COLO668 (cell line): ENCODE measurements at regions not wholly inside any gene's neighbourhood (a gene's known extent, or its start where the extent isn't known, plus 50 kb on each side); places are given as distances from the start of the nearest gene placed in this dataset.

Source experiments
- DNase-seq: peaks from one replicate; lab custom pipeline; 2025; ENCODE audit not compliant: unreplicated experiment; lab: John Stamatoyannopoulos, UW

DNA sequence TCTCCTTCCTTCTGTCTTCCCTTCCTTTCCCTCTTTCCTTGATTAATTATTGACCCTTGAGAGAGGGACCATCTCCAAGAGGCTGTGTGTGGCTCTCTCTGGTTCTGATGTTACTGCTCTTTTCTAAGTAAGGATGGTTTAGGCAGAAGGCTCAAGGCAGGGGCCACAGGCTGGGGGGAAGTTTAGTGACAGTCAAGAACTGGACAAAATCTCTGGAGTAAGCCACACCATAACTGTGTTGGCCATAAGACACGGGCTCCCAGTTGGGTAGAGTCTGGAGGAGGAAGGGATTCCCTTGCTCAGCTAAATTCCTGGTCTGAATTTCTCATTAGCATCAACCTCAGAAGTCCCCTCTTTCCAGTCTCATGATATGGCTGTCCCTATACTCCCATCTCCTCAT is 74.7 kb downstream of the BUD13 start:
- no peak for DNase-seq

DNA sequence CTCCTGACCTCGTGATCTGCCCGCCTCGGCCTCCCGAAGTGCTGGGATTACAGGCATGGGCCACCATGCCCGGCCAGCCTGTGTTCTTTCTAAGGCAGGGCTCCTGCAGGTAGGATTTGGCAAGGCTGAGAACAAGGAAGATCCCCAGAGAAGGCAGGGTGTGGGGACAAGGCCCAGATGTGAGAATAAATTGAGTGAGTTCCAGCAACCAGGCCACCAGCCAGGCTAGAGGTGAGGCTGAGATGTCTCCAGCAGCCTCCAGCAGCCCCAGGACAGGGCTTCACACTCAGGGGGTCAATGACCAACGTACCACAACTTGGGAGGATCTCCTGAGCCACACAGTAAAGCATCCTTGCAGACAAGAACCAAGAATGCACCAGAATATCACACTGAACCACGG is 75.1 kb downstream of the BUD13 start:
- DNase-seq: no peak

DNA sequence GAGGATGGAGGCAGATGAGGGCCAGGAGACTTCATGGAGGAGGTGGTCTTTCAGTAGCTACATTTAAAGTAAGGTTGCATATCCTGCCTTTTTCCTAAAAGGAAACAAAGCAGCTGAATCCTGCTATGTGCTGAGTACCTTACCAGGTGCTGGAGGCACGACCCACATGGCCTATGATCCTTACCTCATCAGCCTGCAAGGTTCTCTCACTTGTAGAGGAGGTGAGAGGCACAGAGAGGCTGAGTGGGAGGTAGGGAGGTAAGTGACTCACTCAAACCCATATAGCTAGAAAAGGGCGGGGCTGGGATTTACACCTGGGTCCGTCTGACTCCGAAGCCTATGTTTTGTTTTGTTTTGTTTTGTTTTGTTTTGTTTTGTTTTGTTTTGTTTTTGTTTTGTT is 75.8 kb downstream of the BUD13 start:
- DNase-seq: peak; percentile 17

DNA sequence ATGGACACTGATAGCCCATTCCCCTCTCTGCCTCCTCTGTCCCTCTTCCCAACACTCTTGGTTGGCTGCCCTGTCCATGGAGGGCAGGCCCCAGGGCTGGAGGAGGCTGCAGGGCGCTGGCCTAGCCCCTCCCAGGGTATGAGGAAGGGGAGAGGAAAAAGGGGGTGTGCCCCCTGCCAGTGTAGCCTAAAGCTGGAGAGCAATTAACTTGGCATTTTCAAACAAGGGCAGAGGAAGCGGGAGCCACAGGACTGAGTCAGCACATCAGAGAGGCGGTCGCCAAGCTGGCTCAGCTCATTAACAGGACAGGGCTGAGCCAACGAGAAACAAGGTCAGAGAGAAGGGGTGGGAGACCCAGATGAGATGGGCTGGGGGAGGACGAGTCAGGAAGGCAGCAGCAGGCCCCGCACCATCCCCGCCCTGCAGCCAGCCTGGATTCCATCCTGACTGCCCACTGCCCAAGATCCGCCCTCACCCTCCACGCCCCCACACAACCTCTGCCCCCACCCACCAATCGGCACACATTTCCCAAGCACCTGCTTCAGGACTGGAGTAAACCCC is 76.3 kb downstream of the BUD13 start:
- DNase-seq: no peak

DNA sequence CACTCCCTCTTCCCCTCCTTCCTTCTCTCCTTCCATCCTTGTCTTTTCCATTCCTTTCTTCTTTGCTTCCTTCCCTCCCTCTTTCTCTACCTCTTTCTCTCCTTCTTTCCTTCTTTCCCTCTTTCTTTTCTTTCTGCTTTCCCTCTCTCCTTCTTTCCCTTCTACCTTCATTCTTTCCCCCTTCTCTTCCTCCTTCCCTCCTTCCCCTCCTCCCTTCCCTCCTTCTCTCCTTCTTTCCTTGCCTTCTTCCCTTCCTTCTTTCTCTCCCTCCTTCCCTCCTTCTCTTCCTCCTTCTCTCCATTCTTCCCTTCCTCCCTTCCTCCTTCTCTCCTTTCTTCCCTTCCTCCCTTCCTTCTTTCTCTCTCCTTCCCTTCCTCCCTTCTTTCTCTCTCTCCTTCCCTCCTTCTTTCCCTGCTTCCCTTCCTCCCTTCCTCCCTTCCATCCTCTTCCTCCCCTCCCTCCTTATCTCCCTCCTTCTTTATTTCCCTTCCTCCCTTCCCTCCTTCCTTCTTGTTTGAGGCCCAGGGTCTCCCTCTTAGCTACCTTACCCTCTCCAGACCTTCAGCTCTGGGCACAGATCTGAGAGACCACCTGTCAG is 77.0 kb downstream of the BUD13 start:
- no peak for DNase-seq

DNA sequence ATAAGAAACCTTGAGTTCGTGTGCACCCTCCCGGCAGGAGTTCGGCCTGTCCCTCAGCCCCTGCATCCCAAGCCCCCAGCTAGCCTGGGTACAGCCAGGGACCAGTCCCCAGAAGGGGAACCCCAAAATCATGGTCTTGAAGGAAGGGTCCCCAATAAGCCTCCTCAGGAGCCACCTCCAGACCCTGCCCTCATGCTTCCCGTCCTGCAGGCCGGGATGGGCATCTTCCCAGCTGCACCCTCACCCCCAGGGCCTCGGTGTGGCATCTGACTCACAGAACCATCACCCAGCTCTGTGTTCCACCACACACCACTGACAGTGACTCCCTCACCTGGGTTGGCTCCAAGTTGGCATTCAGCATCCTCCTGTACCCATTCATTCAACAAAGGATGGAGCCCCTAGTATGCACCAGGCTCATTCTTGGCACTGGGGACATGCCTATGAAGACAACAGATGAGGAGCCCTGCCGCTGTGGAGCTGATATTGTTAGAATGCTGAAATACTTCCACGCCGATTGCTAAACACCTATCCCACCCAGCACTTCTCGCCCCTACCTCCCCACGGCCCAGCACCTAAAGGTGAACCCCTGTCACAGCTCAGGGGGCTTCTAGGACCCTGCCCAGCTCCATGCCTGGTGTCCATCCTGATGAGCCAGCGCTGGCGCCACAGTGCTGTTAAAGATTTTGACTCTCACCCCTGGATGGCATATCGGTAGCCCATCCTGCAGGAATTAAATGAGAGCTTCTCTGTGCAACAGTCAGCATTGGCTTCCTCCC is 77.8 kb downstream of the BUD13 start:
- DNase-seq: no peak

DNA sequence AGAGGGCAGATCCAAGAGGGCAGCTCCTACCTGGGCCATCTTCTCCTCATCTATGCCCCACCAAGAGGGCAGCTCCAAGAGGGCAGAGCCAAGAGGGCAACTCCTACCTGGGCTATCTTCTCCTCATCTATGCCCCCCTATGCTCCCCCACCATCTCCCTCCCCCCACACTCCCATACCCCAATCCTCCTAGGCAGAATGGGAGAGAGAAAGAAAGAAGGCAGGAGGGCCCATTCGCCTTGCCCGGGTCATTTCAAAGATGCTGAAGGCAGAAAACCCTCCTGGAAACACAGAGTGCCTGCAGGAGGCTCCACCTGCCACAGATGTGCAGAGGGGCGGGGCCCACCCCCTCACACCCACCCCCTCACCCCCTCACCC is 78.5 kb downstream of the BUD13 start:
- DNase-seq: no peak

DNA sequence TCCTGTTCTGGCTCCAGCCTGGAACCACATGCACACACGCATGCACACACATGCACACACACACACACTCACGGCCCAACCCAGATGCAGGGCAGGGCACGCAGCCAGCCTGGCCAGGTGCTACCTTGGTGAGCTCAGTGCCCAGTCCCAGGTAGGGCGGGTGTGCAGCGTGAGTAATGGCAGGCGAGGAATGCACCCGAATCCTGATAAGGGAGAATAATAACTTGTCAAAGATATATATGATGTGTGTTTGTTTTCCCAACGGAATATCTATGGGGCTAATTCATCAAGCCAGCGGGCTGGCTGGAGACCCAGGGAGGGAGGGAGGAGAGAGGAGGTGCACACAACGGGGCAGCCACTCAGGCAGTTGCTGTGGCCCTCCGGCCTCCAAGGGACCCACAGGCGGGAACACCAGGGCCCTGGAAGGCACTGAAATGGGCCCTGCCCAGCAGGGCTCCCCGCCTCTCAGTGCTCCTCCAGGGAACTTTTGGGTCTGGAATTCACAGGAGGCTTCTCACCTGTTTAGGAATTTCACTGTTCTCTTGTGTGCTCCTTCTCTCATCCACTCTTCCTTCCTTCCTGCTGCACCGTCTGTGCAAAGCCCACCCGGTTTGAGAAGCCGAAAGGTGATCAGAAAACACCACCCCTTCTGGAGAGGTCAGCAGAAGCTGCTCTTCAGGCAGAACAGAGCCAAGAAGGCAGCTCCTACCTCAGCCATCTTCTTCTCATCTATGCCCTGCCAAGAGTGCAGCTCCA is 79.0 kb downstream of the BUD13 start:
- DNase-seq: peak; percentile 68

DNA sequence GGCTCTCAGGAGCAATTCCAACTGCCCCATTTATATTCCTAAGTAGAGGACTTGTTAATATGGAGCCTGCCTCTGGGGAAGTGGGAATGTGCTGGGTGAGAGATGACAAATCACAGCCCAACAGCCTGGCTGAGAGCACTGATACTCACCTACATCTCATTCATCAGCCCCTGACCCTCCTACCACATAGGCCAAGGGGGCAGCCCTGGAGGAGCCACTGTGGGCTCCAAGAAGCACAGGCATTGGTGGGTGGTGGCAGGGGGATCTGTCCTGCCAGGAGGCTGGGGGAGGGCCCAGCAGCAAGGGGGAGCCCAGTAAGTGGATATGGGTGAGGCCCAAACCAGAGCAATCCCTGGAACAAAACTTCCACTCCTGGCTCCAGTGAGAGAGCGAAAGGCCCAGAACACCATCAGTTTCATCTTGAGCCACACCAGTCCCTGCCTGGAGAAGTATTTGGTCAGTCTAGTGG is 79.7 kb downstream of the BUD13 start:
- DNase-seq: no peak

DNA sequence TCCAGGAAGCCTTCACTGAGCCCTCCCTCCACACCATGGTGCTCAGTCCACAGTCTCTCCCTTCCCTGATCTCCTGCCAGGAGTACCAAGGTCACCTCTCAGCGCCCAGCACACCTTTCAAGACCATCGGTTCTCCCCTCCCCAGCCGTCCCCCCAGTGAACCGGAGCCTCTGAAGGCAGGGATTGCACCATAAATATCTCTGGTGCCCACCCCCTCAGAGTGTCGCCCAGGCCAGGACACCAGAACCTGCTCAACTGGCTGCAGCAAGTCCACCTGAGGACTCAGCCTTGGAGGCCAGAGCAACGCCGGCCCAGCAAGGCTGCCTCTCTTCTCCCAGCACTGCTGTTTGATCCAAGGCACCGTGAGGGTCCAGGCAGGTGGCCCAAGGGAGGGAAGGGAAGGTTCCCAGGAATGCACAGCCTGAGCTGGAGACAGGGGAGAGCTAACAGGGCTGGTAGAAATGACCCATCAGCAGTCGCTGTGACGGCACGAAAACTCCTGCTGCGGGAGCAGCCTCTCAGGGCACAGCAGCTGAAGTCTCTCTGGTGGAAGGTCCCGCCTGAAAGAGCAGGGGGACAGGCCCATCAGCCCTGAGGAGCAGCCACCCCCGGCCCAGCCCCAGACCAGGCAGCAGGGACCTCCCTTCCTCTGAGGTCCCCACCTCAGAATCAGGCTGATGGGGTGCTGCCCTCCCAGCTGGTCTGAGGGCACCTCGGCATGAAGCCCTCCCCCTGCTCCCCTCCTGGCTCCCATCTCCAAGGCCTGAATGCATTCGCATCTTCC is 80.3 kb downstream of the BUD13 start:
- DNase-seq: no peak

DNA sequence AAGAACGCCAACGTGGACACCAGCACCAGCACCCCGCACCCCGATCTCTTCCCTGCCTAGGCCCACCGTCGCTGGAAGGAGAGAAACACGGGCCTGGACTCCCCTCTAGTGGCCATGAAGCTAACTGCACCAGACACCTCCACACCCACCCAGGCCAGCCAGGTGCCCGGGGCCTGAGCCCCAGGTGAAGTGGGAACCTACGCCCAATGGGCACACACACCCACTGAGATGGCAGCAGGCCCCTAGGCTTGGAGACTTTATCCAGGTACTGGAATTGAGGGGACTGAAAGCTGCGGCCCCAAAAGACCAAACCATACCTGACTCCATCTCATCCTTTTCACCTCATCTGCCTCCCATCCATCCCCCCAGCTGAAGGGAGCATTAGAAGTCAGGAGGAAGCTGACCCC is 81.0 kb downstream of the BUD13 start:
- peak; percentile 70 for DNase-seq

DNA sequence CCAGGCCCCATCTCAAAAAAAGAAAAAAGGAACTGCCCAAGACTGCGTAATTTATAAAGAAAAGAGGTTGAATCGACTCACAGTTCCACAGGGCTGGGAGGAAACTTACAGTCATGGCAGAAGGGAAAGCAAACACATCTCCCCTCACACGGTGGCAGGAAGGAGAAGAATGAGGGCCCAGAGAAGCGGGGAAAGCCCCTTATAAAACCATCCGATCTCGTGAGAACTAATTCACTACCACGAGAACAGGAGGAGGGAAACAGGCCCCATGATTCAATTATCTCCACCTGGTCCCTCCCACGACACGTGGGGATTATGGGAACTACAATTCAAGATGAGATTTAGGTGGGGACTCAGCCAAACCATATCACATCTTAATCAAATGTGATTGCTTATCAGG is 82.2 kb downstream of the BUD13 start:
- no peak for DNase-seq

DNA sequence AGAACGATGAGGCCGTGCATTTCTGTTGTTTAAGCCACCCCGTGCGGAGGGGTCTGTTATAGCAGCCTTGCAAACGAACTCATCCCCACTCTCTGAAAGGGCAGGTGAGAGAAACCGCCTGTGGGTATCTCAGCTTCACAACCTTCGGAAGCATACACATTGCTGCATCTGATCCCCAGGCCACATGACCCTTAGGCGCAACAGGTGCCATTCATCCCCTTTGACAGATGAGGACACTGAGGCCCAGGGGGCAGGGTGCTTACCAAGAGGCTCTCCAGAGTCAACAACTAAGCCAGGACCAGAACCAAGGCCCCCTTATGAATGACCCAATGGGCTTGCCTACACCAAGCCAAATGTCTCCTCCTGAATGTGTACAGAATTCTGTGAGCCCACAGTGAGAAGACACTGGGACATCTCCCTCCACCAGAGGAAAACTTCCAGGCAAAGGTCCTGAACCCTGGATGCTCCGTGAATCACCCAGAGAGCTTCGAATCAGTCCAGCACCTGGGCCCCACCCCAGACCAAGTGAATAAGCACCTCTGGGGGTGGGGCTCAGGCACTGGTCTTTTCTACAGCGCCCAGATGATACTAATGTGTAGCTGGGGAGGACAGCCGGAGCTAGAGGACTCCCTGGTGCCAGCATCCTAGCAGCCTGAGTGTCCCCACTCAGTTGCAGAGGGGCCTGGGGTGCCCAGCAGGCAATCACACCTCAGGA is 83.2 kb downstream of the BUD13 start:
- no peak for DNase-seq

DNA sequence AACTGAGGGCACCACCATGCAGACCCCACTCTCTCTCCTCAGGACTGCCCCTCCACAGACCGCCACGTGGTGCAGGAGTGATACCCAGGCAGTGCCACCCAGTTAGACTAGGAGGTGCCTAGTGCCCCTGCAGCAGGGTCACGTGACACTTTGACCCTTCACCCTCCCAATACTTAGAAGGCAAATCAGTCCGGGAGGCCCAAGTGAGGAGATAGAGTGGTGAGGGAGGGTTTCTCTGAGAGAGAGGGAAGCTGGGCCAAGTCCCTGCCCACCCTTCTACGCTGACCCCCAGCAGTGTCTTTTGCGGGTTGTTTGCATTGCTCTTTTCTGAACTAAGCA is 84.6 kb downstream of the BUD13 start:
- DNase-seq: no peak

DNA sequence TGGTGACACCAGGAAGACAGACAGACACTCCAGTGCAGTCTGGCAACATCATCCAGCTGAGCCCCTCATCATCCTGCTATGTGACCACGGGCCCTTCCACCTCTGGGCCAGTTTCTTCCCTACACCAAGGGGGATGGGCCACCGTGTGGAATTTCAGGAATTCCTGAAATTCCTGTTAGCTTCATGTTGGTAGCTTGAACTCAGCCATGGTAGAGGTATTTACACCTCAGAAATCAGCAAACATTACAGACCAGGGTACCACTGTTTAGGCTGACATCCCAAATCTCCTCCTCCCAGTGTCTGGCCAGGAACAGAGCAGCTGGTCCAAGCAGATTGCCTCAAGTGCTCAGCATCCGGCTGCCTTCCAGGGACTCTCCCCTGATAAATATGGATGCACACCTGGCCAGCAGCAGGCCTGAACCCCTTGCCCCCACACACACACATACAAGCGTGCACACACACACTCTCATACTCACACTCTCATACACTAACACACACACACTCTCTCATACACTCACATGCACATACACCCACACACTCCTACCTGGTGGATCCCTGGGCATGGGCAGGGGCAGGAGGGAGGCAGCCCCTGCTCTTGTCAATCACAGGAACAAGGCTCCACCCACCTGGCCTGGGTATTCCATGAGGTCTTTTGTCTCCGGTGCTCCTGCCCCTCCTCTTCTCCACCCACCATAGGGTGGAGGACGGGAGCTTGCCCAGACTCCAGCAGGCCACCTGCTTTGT is 85.2 kb downstream of the BUD13 start:
- peak; percentile 52 for DNase-seq

DNA sequence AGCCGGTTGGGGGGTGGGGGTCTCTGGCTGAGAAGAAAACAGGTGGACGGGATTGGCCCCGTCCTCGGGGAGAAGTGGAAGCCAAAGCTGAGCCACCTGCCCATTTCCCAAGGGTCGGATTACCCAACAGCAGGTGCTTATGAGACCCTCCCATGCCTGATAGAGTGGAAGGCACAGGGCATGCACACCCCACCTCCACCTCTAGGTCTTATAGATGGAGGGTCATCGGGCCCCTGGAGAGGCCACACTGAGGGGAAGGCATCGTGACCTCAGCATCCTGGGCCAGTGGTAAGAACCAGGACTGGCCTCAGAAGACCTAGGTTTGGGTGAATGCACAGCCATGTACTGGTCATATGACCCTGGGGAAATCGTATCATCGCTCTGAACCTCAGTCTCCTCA is 85.9 kb downstream of the BUD13 start:
- no peak for DNase-seq

DNA sequence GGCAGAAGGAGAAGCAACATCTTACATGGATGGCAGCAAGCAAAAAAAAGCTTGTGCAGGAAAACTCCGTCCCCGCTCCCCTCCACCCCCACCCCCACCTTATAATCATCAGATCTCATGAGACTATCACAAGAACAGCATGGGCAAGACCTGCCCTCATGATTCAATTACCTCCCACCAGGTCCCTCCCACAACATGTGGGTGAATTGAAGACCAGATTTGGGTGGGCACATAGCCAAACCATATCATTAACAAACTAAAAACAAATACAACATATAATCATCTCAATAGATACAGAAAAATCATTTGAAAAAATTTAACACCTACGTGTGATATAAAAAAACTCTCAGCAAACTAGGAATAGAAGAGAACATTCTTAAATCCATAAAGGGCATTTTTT is 88.8 kb downstream of the BUD13 start:
- DNase-seq: no peak

DNA sequence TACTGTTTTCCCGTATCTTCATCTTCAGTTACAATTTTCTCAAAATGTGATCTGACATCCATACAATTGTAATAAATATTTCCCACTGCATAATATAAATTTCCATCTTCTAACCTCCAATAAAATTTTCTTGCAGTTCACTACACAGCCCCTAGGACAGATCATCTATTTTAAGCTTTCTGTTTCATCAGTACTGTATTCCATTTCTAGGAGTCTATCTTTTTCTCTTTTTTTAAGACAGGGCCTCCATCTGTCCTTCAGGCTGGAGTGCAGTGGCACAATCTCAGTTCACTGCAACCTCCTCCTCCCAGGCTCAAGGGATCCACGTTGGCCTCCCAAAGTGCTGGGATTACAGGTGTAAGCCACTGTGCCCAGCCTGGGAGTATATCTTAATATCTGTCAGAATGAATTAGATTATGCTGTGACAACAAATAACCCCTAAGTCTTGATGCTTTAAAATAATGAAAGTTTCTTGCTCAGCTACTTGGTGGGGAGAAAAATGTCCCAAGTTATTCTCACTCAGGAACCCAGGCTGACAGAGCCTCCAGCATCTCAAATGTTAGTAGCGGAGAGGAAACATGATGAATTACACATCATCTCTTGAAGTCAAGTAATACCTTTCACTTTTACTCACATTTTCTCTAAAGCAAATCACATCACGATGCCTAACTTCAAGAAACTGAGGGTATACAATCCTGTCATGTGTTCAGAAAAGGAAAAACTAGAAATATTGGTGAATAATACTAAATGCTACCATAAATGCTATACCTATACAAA is 92.2 kb downstream of the BUD13 start:
- DNase-seq: no peak

DNA sequence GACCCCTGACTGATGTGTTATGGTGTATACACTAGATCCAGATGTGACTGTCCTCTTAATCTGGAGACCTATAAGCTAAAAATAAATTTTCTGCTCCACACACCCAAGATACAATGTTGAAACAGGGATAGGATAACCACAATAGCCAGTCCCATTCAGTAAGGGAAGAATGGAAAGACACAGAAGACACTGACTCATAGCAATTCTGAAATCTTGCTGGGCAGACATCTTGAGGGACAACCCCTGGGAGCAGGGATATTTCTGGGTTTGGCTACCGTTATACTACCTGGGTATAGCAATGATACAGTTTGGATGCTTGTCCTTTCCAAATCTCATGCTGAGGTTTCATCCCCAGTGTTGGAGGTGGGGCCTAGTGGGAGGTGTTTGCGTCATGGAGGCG is 93.9 kb downstream of the BUD13 start:
- DNase-seq: no peak
